Lower leg skin (tissue), 4 donors: ENCODE measurements at regions not wholly inside any gene's neighbourhood (a gene's known extent, or its start where the extent isn't known, plus 50 kb on each side); places are given as distances from the start of the nearest gene placed in this dataset.
"Not testable (repeated sequence)": the region's sequence is repeated elsewhere in the genome, so short reads cannot be mapped to it uniquely, and the experiment has no call there.

ENCODE experiments used
- DNase-seq, 2 donors: peaks; one replicate each; pipeline ENCODE4 v3.0.0-alpha.2; 2019; ENCODE audit warnings: low spot score in 2 of 2
- H3K4me3 ChIP-seq: fragments of 200-600 bp; sonication (generic); 2 replicates; pipeline ENCODE4 v1.5.1; 2017; ENCODE audit warnings: mild to moderate bottlenecking, low read depth; ENCODE audit not compliant: poor library complexity, severe bottlenecking
- CTCF ChIP-seq, 3 donors: fragments of 450-650 bp; IDR thresholded peaks; one replicate each; pipeline ENCODE4 v1.5.1; 2016; ENCODE audit warnings: antibody characterized with exemption in 3 of 3, mild to moderate bottlenecking in 3 of 3, moderate library complexity in 2 of 3
- POLR2A ChIP-seq, 2 donors: fragments of 450-650 bp; IDR thresholded peaks; one replicate each; pipeline ENCODE4 v1.6.1; 2016 to 2017; ENCODE audit warnings: antibody characterized with exemption in 2 of 2, mild to moderate bottlenecking in 1 of 2, moderate library complexity in 1 of 2
- WGBS, 2 donors: methylation state at CpG; one replicate each; pipeline ENCODE4 v1.1.5; 2018; 5-methylcytosine and 5-hydroxymethylcytosine counted together
- intact Hi-C: fragments of 100-400 bp; cut with DNase I; formaldehyde crosslinking; loops from one replicate; pipeline ENCODE4 v1.15.0; 2023; ENCODE audit warnings: low total_unique reads

DNA sequence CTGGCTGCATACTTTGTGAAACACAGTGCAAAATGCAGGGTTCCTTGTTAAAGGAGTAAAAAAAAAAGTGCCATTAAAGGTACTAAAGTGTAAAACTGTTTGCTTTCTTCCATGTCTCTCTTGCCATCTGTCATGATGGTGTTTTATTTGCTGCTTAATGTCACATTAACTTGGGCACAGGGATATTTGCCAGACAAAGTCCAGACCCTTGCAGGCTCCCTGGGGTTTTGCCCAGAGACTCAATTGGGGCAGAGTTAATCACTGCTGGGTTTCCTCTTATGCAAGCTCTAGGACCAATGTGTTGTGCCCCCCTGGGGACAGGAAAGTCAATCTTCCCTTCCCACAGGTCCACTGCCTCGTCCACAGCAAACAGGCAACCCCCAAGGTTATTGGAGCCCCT lies 274.3 kb upstream of the SGCD start:
- H3K4me3 ChIP-seq, result no peak overlapping the region
- no peak for DNase-seq
- 38 to 75% methylated on average over 1 of the region's 1 CpG for WGBS, 2 donors
- intact Hi-C loops, result no loop called here
- no peak for TF ChIP-seq POLR2A (IDR thresholded peaks at IDR 0.05)
- no peak for TF ChIP-seq CTCF (IDR thresholded peaks at IDR 0.05)

DNA sequence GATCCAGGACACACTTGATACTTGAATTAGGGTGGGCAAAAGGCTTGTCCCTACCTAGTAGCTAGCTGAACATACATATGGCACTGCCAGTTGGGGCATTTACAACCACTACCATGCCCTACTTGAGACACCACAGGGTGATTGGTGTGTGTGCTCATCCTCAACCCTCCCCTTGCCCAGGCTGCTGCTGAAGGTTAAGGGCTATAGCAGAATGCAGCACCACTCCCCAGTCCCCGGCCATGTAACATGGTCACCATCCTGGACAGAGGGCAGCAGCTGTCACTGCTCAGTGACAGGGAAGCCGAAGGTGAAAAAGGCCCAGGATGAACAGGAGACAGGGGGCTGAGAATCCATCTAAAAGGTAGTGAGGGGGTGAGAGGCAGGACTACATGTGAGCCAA lies 273.9 kb upstream of the SGCD start:
- 89 to 94% methylated on average over 1 to 2 of the region's 2 CpGs for WGBS, 2 donors
- H3K4me3 ChIP-seq, result no peak overlapping the region
- TF ChIP-seq POLR2A (IDR thresholded peaks at IDR 0.05) (no peak), CTCF (IDR thresholded peaks at IDR 0.05) (no peak)
- intact Hi-C loops, result no loop called here
- no peak for DNase-seq

GRCh38 chr5:156076912-156077311 lies 250.1 kb upstream of the SGCD start:
- DNase-seq, result no peak
- no peak overlapping the region for H3K4me3 ChIP-seq
- intact Hi-C loops, result no loop called here
- no peak for TF ChIP-seq CTCF (IDR thresholded peaks at IDR 0.05)
- TF ChIP-seq POLR2A (IDR thresholded peaks at IDR 0.05), result no peak
- WGBS, 2 donors, result 79 to 80% methylated on average over 4 of the region's 4 CpGs

- no peak for TF ChIP-seq CTCF (IDR thresholded peaks at IDR 0.05)
- no peak for TF ChIP-seq POLR2A (IDR thresholded peaks at IDR 0.05)
- no peak for DNase-seq
- WGBS, 2 donors, result 91 to 92% methylated on average over 5 of the region's 5 CpGs
- intact Hi-C loops, result no loop called here
- H3K4me3 ChIP-seq, result no peak overlapping the region
Observed at GRCh38 chr5:156087577-156088110, 239.3 kb upstream of the SGCD start.

DNA sequence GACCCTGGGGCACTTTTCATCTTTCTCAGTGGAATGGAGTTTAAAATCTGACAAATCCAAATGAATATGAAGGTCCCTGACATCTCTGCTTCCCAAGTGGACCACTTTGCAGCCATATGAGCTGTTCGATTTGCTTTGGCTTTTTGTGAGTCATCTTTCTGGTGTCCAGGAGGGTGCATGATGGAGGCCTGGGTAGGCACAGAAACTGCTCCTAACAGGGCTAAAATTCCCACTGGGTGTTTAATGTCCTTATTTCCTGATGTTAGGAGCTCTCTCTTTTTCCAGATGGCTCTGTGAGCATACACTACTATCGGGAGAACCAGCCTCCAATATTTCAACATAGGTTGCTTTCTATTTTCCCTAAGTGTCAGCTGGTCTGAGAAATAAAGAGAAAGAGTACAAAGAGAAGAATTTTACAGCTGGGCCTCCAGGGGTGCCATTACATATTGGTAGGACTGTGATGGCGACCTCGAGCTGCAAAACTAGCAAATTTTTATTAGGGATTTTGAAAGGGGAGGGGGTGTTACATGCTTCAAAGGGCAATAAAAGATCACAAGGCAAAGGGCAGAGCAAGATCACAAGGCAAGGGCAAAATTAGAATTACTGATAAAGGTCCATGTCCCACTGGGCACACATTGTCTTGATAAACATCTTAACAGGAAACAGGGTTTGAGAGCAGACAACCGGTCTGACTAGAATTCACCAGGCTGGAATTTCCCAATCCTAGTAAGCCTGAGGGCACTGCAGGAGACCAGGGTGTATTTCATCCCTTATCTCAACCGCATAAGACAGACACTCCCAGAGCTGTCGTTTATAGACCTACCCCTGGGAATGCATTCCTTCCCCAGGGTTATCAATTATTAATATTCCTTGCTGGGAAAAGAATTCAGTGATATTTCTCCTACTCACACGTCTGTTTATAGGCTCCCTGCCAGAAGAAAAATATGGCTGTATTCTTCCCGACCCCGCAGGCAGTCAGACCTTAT lies 236.7 kb upstream of the SGCD start:
- 69% methylated on average over 10 of the region's 10 CpGs for WGBS, 2 donors
- H3K4me3 ChIP-seq, DNase-seq, intact Hi-C loops: not testable (repeated sequence)

GRCh38 chr5:156093024-156093423 lies 233.9 kb upstream of the SGCD start:
- H3K4me3 ChIP-seq, result no peak overlapping the region
- WGBS, 2 donors, result 83 to 95% methylated on average over 2 of the region's 2 CpGs
- intact Hi-C loops, result no loop called here
- TF ChIP-seq CTCF (IDR thresholded peaks at IDR 0.05) (no peak), POLR2A (IDR thresholded peaks at IDR 0.05) (no peak)
- no peak for DNase-seq
